Endothelial cell of umbilical vein (primary cell): ENCODE measurements at regions not wholly inside any gene's neighbourhood (a gene's known extent, or its start where the extent isn't known, plus 50 kb on each side); places are given as distances from the start of the nearest gene placed in this dataset.
"Not testable (repeated sequence)": the region's sequence is repeated elsewhere in the genome, so short reads cannot be mapped to it uniquely, and the experiment has no call there.

ENCODE experiments used
- BruUV-seq: library from RNA; stranded (reverse); fragments of 400-500 nt; replicated peaks from 2 replicates; lab custom pipeline; 2021; lab: Mats Ljungman, UMichigan
- CTCF ChIA-PET: fragments of 300-600, 350-600 bp; sonication (Branson Sonifier 250); formaldehyde crosslinking; loops from one replicate; lab custom pipeline; 2021; ENCODE audit warnings: antibody characterized with exemption, inconsistent platforms; lab: Charles Lee
- POLR2A ChIA-PET: fragments of 300-600, 350-600 bp; sonication (Branson Sonifier 250); formaldehyde crosslinking; loops from one replicate; lab custom pipeline; 2021; ENCODE audit warnings: antibody characterized with exemption, inconsistent platforms; lab: Charles Lee
- DNase-seq: peaks from one replicate; pipeline ENCODE4 v3.0.0-alpha.2; 2011; ENCODE audit warnings: low read depth, low spot score
- FAIRE-seq: peaks from 2 replicates; lab custom pipeline; 2011; peaks lifted over from hg19 to GRCh38; lab: Jason Lieb, UNC
- H2AFZ ChIP-seq: 2 replicates; pipeline ENCODE4 v1.6.0; 2012; ENCODE audit warnings: low read depth, low read length, control low read depth, inconsistent platforms
- H3K27ac ChIP-seq: 2 replicates; pipeline ENCODE4 v1.5.1; 2011; ENCODE audit warnings: low read depth, mild to moderate bottlenecking, control low read depth, low read length, moderate library complexity; ENCODE audit not compliant: insufficient read depth
- H3K27me3 ChIP-seq, 2 experiments: 2 replicates each; pipeline versions ENCODE4 v1.6.0 to v1.6.1; 2011; ENCODE audit warnings: low read length in 2 of 2, mixed read lengths in 1 of 2; ENCODE audit not compliant: control insufficient read depth in 2 of 2, insufficient read depth in 2 of 2
- H3K36me3 ChIP-seq, 2 experiments: 2 replicates in 1 of 2; 3 replicates in 1 of 2; pipeline ENCODE4 v1.5.1; 2011; ENCODE audit warnings: low read length in 2 of 2, mild to moderate bottlenecking in 1 of 2, moderate library complexity in 1 of 2; ENCODE audit not compliant: control insufficient read depth in 2 of 2, insufficient read depth in 2 of 2; ENCODE audit errors: extremely low read depth in 1 of 2
- H3K4me1 ChIP-seq: 3 replicates; pipeline ENCODE4 v1.5.1; 2011; ENCODE audit warnings: mild to moderate bottlenecking, low read length; ENCODE audit not compliant: control insufficient read depth, insufficient read depth; ENCODE audit errors: extremely low read depth
- H3K4me2 ChIP-seq: 2 replicates; pipeline ENCODE4 v1.6.1; 2011; ENCODE audit warnings: low read length, control low read depth, mixed read lengths; ENCODE audit not compliant: insufficient read depth
- H3K4me3 ChIP-seq, 3 experiments: fragments of 200-600 bp in 1 of 3; sonication (generic), shearing (Covaris generic) in 1 of 3; replicated peaks in 1 of 3; 2 replicates each; pipeline ENCODE4 v1.5.1; 2011 to 2016; ENCODE audit warnings: control low read depth in 3 of 3, low read length in 3 of 3, mild to moderate bottlenecking in 2 of 3, inconsistent platforms in 1 of 3, low read depth in 1 of 3, moderate library complexity in 1 of 3; ENCODE audit not compliant: insufficient read depth in 1 of 3
- H3K79me2 ChIP-seq: 2 replicates; pipeline ENCODE4 v1.6.0; 2012; ENCODE audit warnings: low read length, inconsistent platforms; ENCODE audit not compliant: control insufficient read depth, insufficient read depth
- H3K9ac ChIP-seq: replicated peaks from 2 replicates; pipeline ENCODE3; 2011; ENCODE audit warnings: low read length, control low read depth; ENCODE audit not compliant: insufficient read depth; ENCODE audit errors: extremely low read depth
- H3K9me1 ChIP-seq: replicated peaks from 3 replicates; pipeline ENCODE4 v1.6.0; 2011; ENCODE audit warnings: mild to moderate bottlenecking, low read length; ENCODE audit not compliant: control insufficient read depth, insufficient read depth; ENCODE audit errors: extremely low read depth
- H3K9me3 ChIP-seq: replicated peaks from 2 replicates; pipeline ENCODE4 v1.5.1; 2012; ENCODE audit warnings: low read length, inconsistent platforms; ENCODE audit not compliant: control insufficient read depth, insufficient read depth
- H4K20me1 ChIP-seq: replicated peaks from 2 replicates; pipeline ENCODE3; 2011; ENCODE audit warnings: mild to moderate bottlenecking, low read length; ENCODE audit not compliant: control insufficient read depth, insufficient read depth; ENCODE audit errors: extremely low read depth
- EZH2 ChIP-seq: IDR thresholded peaks from 2 replicates; pipeline ENCODE4 v1.6.1; 2012; ENCODE audit warnings: borderline replicate concordance, low read depth, mild to moderate bottlenecking, moderate library complexity, low read length, inconsistent platforms; ENCODE audit not compliant: severe bottlenecking
- FOS ChIP-seq: IDR thresholded peaks from 2 replicates; pipeline ENCODE4 v1.6.1; 2011; ENCODE audit warnings: mild to moderate bottlenecking, low read length, moderate library complexity, borderline replicate concordance; ENCODE audit not compliant: insufficient read depth
- GATA2 ChIP-seq: IDR thresholded peaks from 2 replicates; pipeline ENCODE4 v1.7.0; 2011; ENCODE audit warnings: low read depth, mild to moderate bottlenecking, moderate library complexity, mixed read lengths, low read length; ENCODE audit not compliant: insufficient read length, insufficient read depth
- JUN ChIP-seq: IDR thresholded peaks from 2 replicates; pipeline ENCODE4 v1.6.1; 2011; ENCODE audit warnings: borderline replicate concordance, low read depth; ENCODE audit not compliant: insufficient read length, insufficient read depth
- MYC ChIP-seq: IDR thresholded peaks from one replicate; pipeline ENCODE4 v1.6.1; 2011; ENCODE audit warnings: mild to moderate bottlenecking, low read depth, low read length
- POLR2A ChIP-seq: IDR thresholded peaks from 2 replicates; pipeline ENCODE4 v1.6.1; 2012; ENCODE audit warnings: low read depth, mild to moderate bottlenecking, control low read depth, low read length
- POLR2AphosphoS5 ChIP-seq: IDR thresholded peaks from 2 replicates; pipeline ENCODE4 v1.6.1; 2012; ENCODE audit warnings: low read depth, mild to moderate bottlenecking, control low read depth, low read length, moderate library complexity; ENCODE audit not compliant: insufficient read depth
- dilution Hi-C: fragments of 300-500 bp; cut with MboI; formaldehyde crosslinking; loops from one replicate; pipeline ENCODE4 v1.15.0; 2019; ENCODE audit warnings: low sequenced_read_pairs; ENCODE audit not compliant: extremely low pct_ligation_motif_present
- intact Hi-C: fragments of 100-400 bp; cut with micrococcal nuclease; formaldehyde crosslinking; loops from one replicate; pipeline ENCODE4 v1.10.0; 2022
- TF ChIP-seq, protein P1 (sequence below): IDR thresholded peaks from 2 replicates; pipeline ENCODE4 v1.6.1; 2011; ENCODE audit not compliant: insufficient read depth, insufficient read length
- TF ChIP-seq, protein P2 (sequence below), 2 donors: IDR thresholded peaks; 1 replicate in 1 of 2; 2 replicates in 1 of 2; pipeline ENCODE4 v1.5.1; 2011; ENCODE audit warnings: low read length in 2 of 2, mild to moderate bottlenecking in 2 of 2, moderate library complexity in 2 of 2, control low read depth in 1 of 2, inconsistent platforms in 1 of 2, low read depth in 1 of 2; ENCODE audit not compliant: insufficient read depth in 1 of 2; ENCODE audit errors: extremely low read depth in 1 of 2

DNA sequence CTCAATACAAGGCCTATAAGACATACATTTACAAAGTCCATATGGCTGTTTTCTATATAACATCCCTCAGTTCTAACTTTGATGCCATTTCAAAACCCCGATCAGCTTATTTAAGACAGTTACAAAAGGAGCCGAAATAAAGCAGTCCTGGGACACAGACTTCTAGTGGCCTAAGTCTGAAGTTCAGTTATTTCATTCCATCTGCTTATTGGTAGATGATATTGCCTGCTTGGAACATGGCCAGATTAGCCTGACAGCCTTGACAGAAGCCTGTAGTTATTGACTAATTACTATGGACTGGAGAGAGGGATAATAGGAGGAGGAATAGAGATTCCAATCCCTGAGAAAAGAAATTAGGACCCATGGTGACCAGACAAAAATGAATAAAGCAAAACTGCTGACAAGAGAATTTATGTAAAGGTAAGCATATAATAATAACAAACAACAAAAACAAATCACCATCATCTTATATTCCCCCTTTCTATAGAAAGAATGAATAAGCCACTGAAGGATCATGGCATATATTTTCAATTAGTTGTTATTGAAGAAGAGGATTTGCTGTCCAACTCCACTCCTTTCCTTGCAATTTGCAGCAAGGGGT is 206.3 kb upstream of the TOM1L1 start:
- no peak overlapping the region for H3K4me2 ChIP-seq
- no peak overlapping the region for H3K4me3 ChIP-seq
- no peaks in the 10 kb centered on the region for H3K9me3 ChIP-seq
- POLR2A ChIA-PET: no interaction called here
- H3K27me3 ChIP-seq: no peaks in the 10 kb centered on the region
- H3K4me1 ChIP-seq: no peaks in the 10 kb centered on the region
- H3K9ac ChIP-seq: no peak overlapping the region
- CTCF ChIA-PET: no interaction called here
- H4K20me1 ChIP-seq: no peaks in the 10 kb centered on the region
- no peaks in the 10 kb centered on the region for H3K9me1 ChIP-seq
- dilution Hi-C loops (no loop called here), intact Hi-C loops (no loop called here)
- TF ChIP-seq GATA2: no peak
- no peak for TF ChIP-seq EZH2
- TF ChIP-seq POLR2A: no peak
- TF ChIP-seq, protein P1, sequence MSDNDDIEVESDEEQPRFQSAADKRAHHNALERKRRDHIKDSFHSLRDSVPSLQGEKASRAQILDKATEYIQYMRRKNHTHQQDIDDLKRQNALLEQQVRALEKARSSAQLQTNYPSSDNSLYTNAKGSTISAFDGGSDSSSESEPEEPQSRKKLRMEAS: no peak
- no peak for TF ChIP-seq JUN
- TF ChIP-seq FOS: no peak
- no peak for TF ChIP-seq POLR2AphosphoS5
- no peak for TF ChIP-seq MYC
- TF ChIP-seq, protein P2, sequence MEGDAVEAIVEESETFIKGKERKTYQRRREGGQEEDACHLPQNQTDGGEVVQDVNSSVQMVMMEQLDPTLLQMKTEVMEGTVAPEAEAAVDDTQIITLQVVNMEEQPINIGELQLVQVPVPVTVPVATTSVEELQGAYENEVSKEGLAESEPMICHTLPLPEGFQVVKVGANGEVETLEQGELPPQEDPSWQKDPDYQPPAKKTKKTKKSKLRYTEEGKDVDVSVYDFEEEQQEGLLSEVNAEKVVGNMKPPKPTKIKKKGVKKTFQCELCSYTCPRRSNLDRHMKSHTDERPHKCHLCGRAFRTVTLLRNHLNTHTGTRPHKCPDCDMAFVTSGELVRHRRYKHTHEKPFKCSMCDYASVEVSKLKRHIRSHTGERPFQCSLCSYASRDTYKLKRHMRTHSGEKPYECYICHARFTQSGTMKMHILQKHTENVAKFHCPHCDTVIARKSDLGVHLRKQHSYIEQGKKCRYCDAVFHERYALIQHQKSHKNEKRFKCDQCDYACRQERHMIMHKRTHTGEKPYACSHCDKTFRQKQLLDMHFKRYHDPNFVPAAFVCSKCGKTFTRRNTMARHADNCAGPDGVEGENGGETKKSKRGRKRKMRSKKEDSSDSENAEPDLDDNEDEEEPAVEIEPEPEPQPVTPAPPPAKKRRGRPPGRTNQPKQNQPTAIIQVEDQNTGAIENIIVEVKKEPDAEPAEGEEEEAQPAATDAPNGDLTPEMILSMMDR (IDR thresholded peaks at IDR 0.05; ENCODE audit: extremely low read depth in 1 of 2, insufficient read depth in 1 of 2, low read depth in 1 of 2, low read length in 2 of 2): no peak
- H3K27ac ChIP-seq: no peak overlapping the region
- H3K79me2 ChIP-seq: no peaks in the 10 kb centered on the region
- FAIRE-seq (no peak), DNase-seq (no peak)
- no peaks in the 10 kb centered on the region for H3K36me3 ChIP-seq
- no peak overlapping the region for H2AFZ ChIP-seq
- no TSS peak for BruUV-seq

DNA sequence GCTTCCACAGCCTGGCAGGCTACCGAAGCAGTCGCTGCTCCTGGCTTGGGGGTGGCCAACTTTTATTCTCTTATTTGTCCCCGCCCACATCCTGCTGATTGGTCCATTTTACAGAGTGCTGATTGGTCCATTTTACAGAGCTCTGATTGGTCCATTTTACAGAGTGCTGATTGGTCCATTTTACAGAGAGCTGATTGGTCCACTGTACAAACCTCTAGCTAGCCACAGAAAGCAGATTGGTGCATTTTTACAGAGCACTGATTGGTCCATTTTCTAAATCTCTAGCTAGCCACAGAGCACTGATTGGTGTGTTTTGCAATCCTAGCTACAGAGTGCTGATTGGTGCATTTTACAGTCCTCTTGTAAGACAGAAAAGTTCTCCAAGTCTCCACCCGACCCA is 187.9 kb upstream of the TOM1L1 start:
- H3K36me3 ChIP-seq, FAIRE-seq, DNase-seq, H3K9me3 ChIP-seq, H3K27me3 ChIP-seq, BruUV-seq, dilution Hi-C loops, H3K9ac ChIP-seq, H3K9me1 ChIP-seq, H3K4me3 ChIP-seq, H3K27ac ChIP-seq, POLR2A ChIA-PET, H3K4me1 ChIP-seq, H2AFZ ChIP-seq, H3K4me2 ChIP-seq, H3K79me2 ChIP-seq, intact Hi-C loops, CTCF ChIA-PET, H4K20me1 ChIP-seq: not testable (repeated sequence)
